GM12874 (cell line): ENCODE measurements at regions not wholly inside any gene's neighbourhood (a gene's known extent, or its start where the extent isn't known, plus 50 kb on each side); places are given as distances from the start of the nearest gene placed in this dataset.

Experiments used
- CTCF ChIP-seq: IDR thresholded peaks from 2 replicates; pipeline ENCODE4 v1.5.1; 2011; ENCODE audit warnings: low read depth, mild to moderate bottlenecking, control low read depth, low read length, moderate library complexity; ENCODE audit not compliant: insufficient read depth

DNA sequence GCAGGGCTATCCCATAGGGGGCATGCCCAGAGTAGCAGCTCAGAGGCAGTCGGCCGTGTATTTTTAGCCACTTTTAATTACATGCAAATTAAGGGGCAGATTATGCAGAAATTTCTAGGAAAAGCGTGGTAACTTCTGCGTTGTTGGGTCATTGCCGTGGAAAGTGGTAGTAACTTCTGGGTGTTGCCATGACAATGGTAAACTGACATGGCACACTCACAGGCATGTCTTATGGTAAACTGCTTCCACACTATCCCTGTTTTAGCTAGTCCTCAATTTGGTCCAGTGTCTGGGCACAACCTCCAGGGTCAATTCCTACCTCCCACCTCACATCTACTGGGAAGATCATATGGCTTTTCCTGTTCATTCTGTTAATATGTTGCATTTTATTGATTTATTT lies 428.9 kb upstream of the FANCL start:
- no peak for TF ChIP-seq CTCF

- no peak for TF ChIP-seq CTCF
Measured at GRCh38 chr2:58667137-58667774, 426.1 kb upstream of the FANCL start.

GRCh38 chr2:58666323-58666970 lies 425.3 kb upstream of the FANCL start:
- TF ChIP-seq CTCF = no peak

GRCh38 chr2:58665154-58665553 lies 424.0 kb upstream of the FANCL start:
- TF ChIP-seq CTCF = no peak

GRCh38 chr2:58664523-58665151 lies 423.5 kb upstream of the FANCL start:
- TF ChIP-seq CTCF = no peak

- TF ChIP-seq CTCF = no peak
Measured at GRCh38 chr2:58660046-58660445, 418.9 kb upstream of the FANCL start.

GRCh38 chr2:58655152-58655551 lies 414.0 kb upstream of the FANCL start:
- no peak for TF ChIP-seq CTCF
